SJCRH30 (cell line): ENCODE measurements at regions not wholly inside any gene's neighbourhood (a gene's known extent, or its start where the extent isn't known, plus 50 kb on each side); places are given as distances from the start of the nearest gene placed in this dataset.
"Not testable (repeated sequence)": the region's sequence is repeated elsewhere in the genome, so short reads cannot be mapped to it uniquely, and the experiment has no call there.

Experiments used
- DNase-seq, 2 experiments: peaks; one replicate each; pipeline ENCODE4 v3.0.0-alpha.2; 2015 to 2020
- H3K27ac ChIP-seq: fragments of 250-450 bp; sonication (Bioruptor Pico); 2 replicates; pipeline ENCODE4 v1.5.1; 2020; ENCODE audit warnings: mild to moderate bottlenecking, moderate library complexity
- H3K27me3 ChIP-seq: fragments of 250-450 bp; sonication (Bioruptor Pico); 2 replicates; pipeline ENCODE4 v1.5.1; 2020; ENCODE audit warnings: mild to moderate bottlenecking, moderate library complexity
- H3K36me3 ChIP-seq: fragments of 250-450 bp; sonication (Bioruptor Pico); 2 replicates; pipeline ENCODE4 v1.5.1; 2020; ENCODE audit warnings: mild to moderate bottlenecking, moderate library complexity
- H3K4me1 ChIP-seq: fragments of 250-450 bp; sonication (Bioruptor Pico); 2 replicates; pipeline ENCODE4 v1.5.1; 2020; ENCODE audit warnings: mild to moderate bottlenecking, moderate library complexity
- H3K4me3 ChIP-seq: fragments of 250-450 bp; sonication (Bioruptor Pico); 2 replicates; pipeline ENCODE4 v1.5.1; 2020; ENCODE audit warnings: mild to moderate bottlenecking, moderate library complexity
- H3K9me3 ChIP-seq: fragments of 250-450 bp; sonication (Bioruptor Pico); replicated peaks from 2 replicates; pipeline ENCODE4 v1.5.1; 2020; ENCODE audit warnings: mild to moderate bottlenecking, moderate library complexity

DNA sequence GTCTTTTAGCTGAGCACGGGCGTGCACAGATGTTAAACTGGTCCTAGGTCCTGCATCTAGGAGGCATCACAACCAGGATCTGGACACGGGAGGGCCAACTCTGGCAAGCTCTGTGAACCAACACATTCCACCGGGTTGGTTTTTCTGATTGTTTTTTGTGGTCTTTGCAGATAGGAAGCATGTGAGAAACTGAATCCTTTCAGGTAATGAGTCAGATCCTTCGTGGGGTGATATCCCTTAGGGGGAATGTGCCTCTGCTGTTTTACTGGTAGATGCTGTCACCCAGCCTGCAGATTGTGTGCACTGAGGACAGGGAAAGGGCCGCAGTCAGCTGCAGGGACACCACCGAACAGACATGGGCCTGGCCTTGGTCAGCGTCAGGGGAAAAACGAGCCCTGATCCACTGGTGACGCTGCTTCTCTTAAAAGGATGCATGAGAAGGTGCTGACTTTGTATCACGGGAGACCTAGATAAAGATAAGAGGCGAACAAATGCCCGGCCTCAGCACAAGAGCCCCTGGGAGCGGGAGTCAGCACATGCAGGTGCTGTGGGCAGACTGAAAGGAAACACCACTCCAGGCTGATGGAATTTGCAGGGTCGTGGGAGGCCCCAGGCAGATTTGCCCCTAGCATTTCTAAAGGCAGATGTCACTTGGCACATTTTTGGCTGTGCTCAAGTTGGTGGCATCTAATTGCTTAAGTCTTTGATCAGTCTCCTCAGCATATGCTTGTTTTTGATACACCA, 51.1 kb downstream of the DOP1B start:
- Histone ChIP-seq H3K4me3 (no peak overlapping the region), H3K36me3 (no peaks in the 10 kb centered on the region), H3K27me3 (no peaks in the 10 kb centered on the region), H3K4me1 (0 out of 2 replicates have a peak, but pooled peaks cover 5% of the 10 kb centered on the region), H3K27ac (no peak overlapping the region), H3K9me3 (no peaks in the 10 kb centered on the region)
- peak in 1 of 2 experiments; percentile 30 for DNase-seq

- Histone ChIP-seq H3K9me3 (no peaks in the 10 kb centered on the region), H3K4me1 (0 out of 2 replicates have a peak, but pooled peaks cover 5% of the 10 kb centered on the region), H3K36me3 (no peaks in the 10 kb centered on the region), H3K27ac (no peak overlapping the region), H3K4me3 (no peak overlapping the region), H3K27me3 (no peaks in the 10 kb centered on the region)
- DNase-seq: no peak
These were observed 51.8 kb downstream of the DOP1B start for GRCh38 chr21:36208326-36209013.

DNA sequence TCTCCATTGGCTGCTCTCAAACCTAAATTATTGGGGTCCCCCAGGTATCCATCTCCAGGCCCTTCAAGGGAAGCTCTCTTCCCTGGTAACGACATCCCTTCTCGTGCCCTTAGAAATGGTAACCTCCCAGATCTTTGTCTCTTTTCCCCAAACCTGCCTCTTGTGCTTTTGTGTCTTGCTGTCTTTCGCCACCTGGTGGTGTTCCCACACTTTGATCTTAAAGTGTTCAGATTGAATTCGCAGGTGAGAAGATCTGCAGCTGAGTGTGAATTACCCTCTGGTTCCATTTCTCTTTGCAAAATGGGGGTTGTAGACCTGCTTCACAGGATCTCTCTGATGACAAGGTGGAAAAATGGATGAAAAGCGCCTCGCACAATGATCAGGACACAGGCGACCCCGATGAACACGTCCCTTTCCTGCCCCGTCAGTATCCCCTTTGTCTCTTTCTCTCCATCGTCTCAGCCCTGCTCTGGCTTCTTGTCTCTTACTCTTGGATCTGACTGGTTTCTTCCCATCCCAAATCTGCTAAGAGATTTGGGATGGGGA, 53.1 kb downstream of the DOP1B start:
- Histone ChIP-seq H3K4me1 (0 out of 2 replicates have a peak, but pooled peaks cover 5% of the 10 kb centered on the region), H3K9me3 (no peaks in the 10 kb centered on the region), H3K4me3 (no peak overlapping the region), H3K27ac (no peak overlapping the region), H3K36me3 (no peaks in the 10 kb centered on the region), H3K27me3 (no peaks in the 10 kb centered on the region)
- peak; percentile 15 to 41 for DNase-seq

- Histone ChIP-seq H3K4me1 (0 out of 2 replicates have a peak, but pooled peaks cover 5% of the 10 kb centered on the region), H3K27ac (no peak overlapping the region), H3K4me3 (no peak overlapping the region), H3K9me3 (no peaks in the 10 kb centered on the region), H3K36me3 (no peaks in the 10 kb centered on the region), H3K27me3 (no peaks in the 10 kb centered on the region)
- peak in 1 of 2 experiments; percentile 16 for DNase-seq
These were observed 54.4 kb downstream of the DOP1B start for GRCh38 chr21:36210779-36211659.

DNA sequence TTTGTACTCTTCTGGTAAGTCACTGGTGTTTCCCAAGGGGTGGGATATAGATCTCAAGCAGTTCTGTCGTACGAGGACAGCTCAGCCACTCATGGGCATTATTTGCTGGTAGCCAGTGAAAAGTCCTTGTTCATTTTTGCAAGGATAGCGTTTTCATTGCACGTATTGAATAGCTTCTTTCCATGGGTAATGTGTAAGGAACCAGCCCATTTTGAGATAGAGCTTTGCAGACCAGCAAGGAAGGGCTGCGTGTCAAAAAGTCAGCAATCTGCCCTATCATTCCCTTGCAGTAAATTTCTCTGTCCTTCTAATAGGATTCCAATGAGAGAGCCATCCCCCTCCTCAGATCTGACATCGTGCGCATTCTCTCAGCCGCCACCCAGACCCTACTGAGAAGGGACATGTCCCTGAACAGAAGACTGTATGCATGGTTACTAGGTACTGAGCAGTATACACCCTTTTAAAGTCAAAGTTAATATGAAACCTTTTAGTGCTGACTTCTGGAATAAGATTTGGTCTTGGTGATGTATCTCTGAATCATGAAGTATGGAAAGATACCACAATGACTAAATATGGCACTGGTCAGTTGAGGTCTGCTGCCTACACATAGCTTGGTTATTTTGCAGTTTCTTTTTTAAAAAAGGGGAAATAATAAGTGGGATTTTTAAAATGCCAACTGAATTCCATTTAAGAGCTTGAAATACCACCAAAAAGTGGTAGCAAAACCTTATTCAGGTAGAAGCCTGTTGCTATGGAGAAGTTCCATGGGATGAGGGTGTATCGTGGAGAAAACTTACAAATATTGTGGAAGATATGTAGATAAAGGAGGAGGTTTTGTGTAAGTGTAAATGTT, 55.3 kb downstream of the DOP1B start:
- H3K9me3 ChIP-seq: no peaks in the 10 kb centered on the region
- no peak overlapping the region for H3K27ac ChIP-seq
- 0 out of 2 replicates have a peak, but pooled peaks cover 5% of the 10 kb centered on the region for H3K4me1 ChIP-seq
- no peaks in the 10 kb centered on the region for H3K27me3 ChIP-seq
- no peak overlapping the region for H3K4me3 ChIP-seq
- no peaks in the 10 kb centered on the region for H3K36me3 ChIP-seq
- no peak for DNase-seq

- no peak for DNase-seq
- H3K4me3 ChIP-seq: no peak overlapping the region
- H3K4me1 ChIP-seq: 0 out of 2 replicates have a peak, but pooled peaks cover 5% of the 10 kb centered on the region
- no peaks in the 10 kb centered on the region for H3K36me3 ChIP-seq
- H3K9me3 ChIP-seq: no peaks in the 10 kb centered on the region
- H3K27me3 ChIP-seq: no peaks in the 10 kb centered on the region
- no peak overlapping the region for H3K27ac ChIP-seq
These were observed 55.8 kb downstream of the DOP1B start for GRCh38 chr21:36212513-36212780.

GRCh38 chr21:36214561-36214960, 57.9 kb downstream of the DOP1B start:
- no peak for DNase-seq
- Histone ChIP-seq H3K9me3 (no peaks in the 10 kb centered on the region), H3K4me1 (0 out of 2 replicates have a peak, but pooled peaks cover 5% of the 10 kb centered on the region), H3K4me3 (no peak overlapping the region), H3K27ac (no peak overlapping the region), H3K36me3 (no peaks in the 10 kb centered on the region), H3K27me3 (no peaks in the 10 kb centered on the region)

GRCh38 chr21:36217743-36218142, 61.1 kb downstream of the DOP1B start:
- H3K36me3 ChIP-seq: 0 out of 2 replicates have a peak, but pooled peaks cover 2% of the 10 kb centered on the region
- DNase-seq: no peak
- no peak overlapping the region for H3K4me3 ChIP-seq
- no peaks in the 10 kb centered on the region for H3K4me1 ChIP-seq
- no peak overlapping the region for H3K27ac ChIP-seq
- H3K27me3 ChIP-seq: no peaks in the 10 kb centered on the region
- no peaks in the 10 kb centered on the region for H3K9me3 ChIP-seq

DNA sequence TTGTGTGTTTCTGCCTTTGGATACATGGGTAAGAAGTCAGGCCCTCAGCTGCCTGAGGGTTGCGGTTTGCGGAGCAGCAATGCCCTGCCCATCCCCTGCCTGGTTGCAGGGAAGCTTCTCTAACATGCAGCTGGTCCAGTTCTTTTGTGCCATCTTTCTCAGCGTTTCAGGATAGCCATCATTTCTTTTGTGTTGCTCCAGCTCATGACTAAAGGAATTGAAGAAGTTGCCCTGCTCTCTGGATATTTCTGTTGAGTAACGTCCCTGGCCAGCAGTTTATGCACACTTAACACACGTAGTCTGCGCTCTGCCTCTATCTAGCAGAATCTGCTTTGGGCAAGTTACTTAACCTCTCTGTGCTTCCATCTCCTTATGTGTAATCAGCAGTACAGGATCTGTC, 62.1 kb downstream of the DOP1B start:
- 0 out of 2 replicates have a peak, but pooled peaks cover 2% of the 10 kb centered on the region for H3K36me3 ChIP-seq
- H3K9me3 ChIP-seq: no peaks in the 10 kb centered on the region
- no peaks in the 10 kb centered on the region for H3K27me3 ChIP-seq
- H3K4me1 ChIP-seq: no peaks in the 10 kb centered on the region
- H3K27ac ChIP-seq: no peak overlapping the region
- H3K4me3 ChIP-seq: no peak overlapping the region
- no peak for DNase-seq

DNA sequence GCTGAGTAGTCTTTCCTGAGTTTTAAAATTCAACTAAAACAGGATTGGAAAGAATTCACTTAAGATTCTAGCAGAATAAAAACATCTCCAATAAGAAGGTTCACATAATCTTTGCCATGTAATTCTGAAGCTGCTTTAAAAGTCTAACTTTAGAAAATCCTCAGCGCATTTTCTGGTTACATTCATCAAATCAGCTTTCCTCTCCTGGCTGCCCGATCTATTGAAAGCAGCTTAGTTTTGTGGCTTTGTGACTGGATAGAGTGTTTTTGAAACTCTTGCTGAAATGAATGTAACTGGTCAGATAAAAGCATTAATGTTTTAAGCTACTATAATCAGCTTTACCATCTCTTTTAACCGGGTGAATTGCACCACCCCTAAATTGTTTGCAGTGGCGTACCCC, 66.8 kb downstream of the DOP1B start:
- Histone ChIP-seq H3K36me3 (0 out of 2 replicates have a peak, but pooled peaks cover 2% of the 10 kb centered on the region), H3K4me1 (no peaks in the 10 kb centered on the region), H3K9me3 (no peaks in the 10 kb centered on the region), H3K4me3 (no peak overlapping the region), H3K27me3 (no peaks in the 10 kb centered on the region), H3K27ac (no peak overlapping the region)
- DNase-seq: no peak

DNA sequence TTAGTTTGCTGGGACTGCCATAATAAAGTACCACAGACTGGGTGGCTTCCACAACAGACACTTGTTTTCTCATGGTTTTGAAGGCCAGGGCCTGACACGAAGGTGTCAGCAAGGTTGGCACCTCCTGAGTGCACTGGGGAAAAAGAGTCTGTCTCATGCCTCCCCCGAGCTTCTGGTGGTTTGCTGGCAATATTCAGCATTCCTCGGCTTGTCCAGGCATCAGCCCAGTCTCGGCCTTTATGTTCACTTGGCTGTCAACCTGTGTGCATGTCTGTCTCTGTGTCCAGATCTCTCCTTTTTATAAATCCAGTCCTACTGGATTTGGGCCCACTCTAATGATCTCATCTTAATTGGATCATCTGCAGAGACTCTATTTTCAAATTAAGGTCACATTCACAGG, 72.6 kb downstream of the DOP1B start:
- no peaks in the 10 kb centered on the region for H3K36me3 ChIP-seq
- no peaks in the 10 kb centered on the region for H3K4me1 ChIP-seq
- no peaks in the 10 kb centered on the region for H3K9me3 ChIP-seq
- DNase-seq: no peak
- no peak overlapping the region for H3K27ac ChIP-seq
- no peak overlapping the region for H3K4me3 ChIP-seq
- no peaks in the 10 kb centered on the region for H3K27me3 ChIP-seq

- not testable (repeated sequence) for H3K27me3 ChIP-seq, H3K4me1 ChIP-seq, H3K9me3 ChIP-seq, DNase-seq, H3K4me3 ChIP-seq, H3K27ac ChIP-seq, H3K36me3 ChIP-seq
These were observed 74.8 kb downstream of the DOP1B start for GRCh38 chr21:36231444-36231843.

DNA sequence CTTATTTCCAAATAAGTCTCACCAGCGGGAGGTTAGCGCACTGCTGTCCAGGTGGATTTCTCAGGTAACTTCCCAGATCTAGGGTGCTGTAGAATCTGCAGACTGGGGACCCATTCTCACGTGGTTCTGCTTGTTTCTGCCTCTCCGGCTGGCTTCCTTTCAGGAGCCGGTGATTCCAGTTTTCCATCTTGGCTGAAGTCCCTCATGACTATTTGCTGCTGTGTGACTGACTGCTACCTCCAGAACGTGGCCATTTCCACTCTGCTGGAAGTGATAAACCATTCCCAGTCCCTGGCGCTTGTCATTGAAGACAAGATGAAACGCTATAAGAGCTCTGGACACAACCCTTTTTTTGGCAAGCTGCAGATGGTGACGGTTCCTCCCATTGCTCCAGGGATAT, 76.0 kb downstream of the DOP1B start:
- Histone ChIP-seq H3K4me3 (no peak overlapping the region), H3K27ac (no peak overlapping the region), H3K36me3 (no peaks in the 10 kb centered on the region), H3K4me1 (no peaks in the 10 kb centered on the region), H3K27me3 (no peaks in the 10 kb centered on the region), H3K9me3 (no peaks in the 10 kb centered on the region)
- DNase-seq: no peak

DNA sequence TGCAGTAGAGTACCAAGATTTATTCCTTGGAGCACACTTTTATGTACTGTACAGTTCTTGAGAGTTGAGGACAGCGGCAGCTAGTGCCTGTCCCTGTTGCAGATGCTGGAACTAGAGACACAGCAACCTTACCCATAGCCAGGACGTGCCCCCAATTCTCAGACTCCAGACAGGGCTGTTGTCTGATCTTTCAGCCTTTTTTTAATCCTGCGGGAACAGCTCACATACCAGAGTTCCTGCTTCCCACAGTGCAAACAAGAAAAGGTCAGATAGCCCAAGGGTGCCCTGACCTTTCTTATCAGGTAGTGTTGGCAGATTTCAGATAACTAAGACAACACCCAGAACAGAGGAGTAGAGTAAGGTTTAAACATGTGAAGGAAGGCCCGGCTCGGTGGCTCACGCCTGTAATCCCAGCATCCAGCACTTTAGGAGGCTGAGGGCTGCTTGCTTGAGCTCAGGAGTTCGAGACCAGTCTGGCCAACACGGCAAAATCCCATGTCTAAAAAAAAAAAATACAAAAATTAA, 78.5 kb downstream of the DOP1B start:
- Histone ChIP-seq H3K4me1 (no peaks in the 10 kb centered on the region), H3K27ac (no peak overlapping the region), H3K27me3 (no peaks in the 10 kb centered on the region), H3K4me3 (no peak overlapping the region), H3K36me3 (no peaks in the 10 kb centered on the region), H3K9me3 (no peaks in the 10 kb centered on the region)
- no peak for DNase-seq
